HepG2 (cell line): ENCODE measurements at regions not wholly inside any gene's neighbourhood (a gene's known extent, or its start where the extent isn't known, plus 50 kb on each side); places are given as distances from the start of the nearest gene placed in this dataset.

ENCODE experiments used
- CTCF ChIP-seq: sonication (generic); formaldehyde crosslinking; IDR thresholded peaks from 2 replicates; pipeline ENCODE4 v1.5.0; 2020; ENCODE audit warnings: mild to moderate bottlenecking, missing genetic modification reagents, moderate library complexity
- EEA1 ChIP-seq: sonication (generic); formaldehyde crosslinking; IDR thresholded peaks from 2 replicates; pipeline ENCODE4 v1.5.1; 2020; ENCODE audit warnings: mild to moderate bottlenecking, missing genetic modification reagents, borderline replicate concordance
- MXD1 ChIP-seq: sonication (generic); formaldehyde crosslinking; IDR thresholded peaks from 2 replicates; pipeline ENCODE4 v1.4.0; 2020; ENCODE audit warnings: mild to moderate bottlenecking, missing genetic modification reagents
- TAF1 ChIP-seq: sonication (generic); formaldehyde crosslinking; IDR thresholded peaks from 2 replicates; pipeline ENCODE4 v1.4.0; 2020; ENCODE audit warnings: missing genetic modification reagents
- ZNF530 ChIP-seq: sonication (generic); formaldehyde crosslinking; IDR thresholded peaks from 2 replicates; pipeline ENCODE4 v1.5.0; 2020; ENCODE audit warnings: low read depth, mild to moderate bottlenecking, missing genetic modification reagents
- ZNF773 ChIP-seq: sonication (generic); formaldehyde crosslinking; IDR thresholded peaks from 2 replicates; pipeline ENCODE4 v1.4.0; 2020; ENCODE audit warnings: missing genetic modification reagents, borderline replicate concordance

GRCh38 chr5:89901983-89902382 is 507.6 kb downstream of the CETN3 start:
- TF ChIP-seq CTCF (CRISPR knock-in tag) (no peak), MXD1 (CRISPR knock-in tag) (no peak), EEA1 (CRISPR knock-in tag) (no peak), ZNF773 (CRISPR knock-in tag) (no peak), TAF1 (no peak), ZNF530 (CRISPR knock-in tag) (no peak)
